HCT116 (cell line): ENCODE measurements at regions not wholly inside any gene's neighbourhood (a gene's known extent, or its start where the extent isn't known, plus 50 kb on each side); places are given as distances from the start of the nearest gene placed in this dataset.

ENCODE experiments used
- ATAC-seq: fragments of 200-7000 bp; cut with Tn5 transposase; 2 replicates; pipeline ENCODE4 v1.9.1; 2020; ENCODE audit warnings: mild to moderate bottlenecking, moderate library complexity
- BruUV-seq: library from RNA; stranded (reverse); fragments of 400-500 nt; replicated peaks from 2 replicates; lab custom pipeline; 2021; lab: Mats Ljungman, UMichigan
- CTCF ChIA-PET: fragments of 300-600 bp; sonication (Branson Sonifier 250); formaldehyde crosslinking; loops from one replicate; lab custom pipeline; 2021; ENCODE audit warnings: antibody characterized with exemption; lab: Charles Lee
- POLR2A ChIA-PET: fragments of 300-600, 350-600 bp; sonication (Branson Sonifier 250); formaldehyde crosslinking; loops from one replicate; lab custom pipeline; 2021; ENCODE audit warnings: antibody characterized with exemption; lab: Charles Lee
- RAD21 ChIA-PET, 2 experiments: fragments of 300-600 bp; sonication (Branson Sonifier 250); formaldehyde crosslinking; loops; one replicate each; lab custom pipeline; 2023; ENCODE audit warnings: low total read pairs in 2 of 2; ENCODE audit not compliant: uncharacterized antibody in 2 of 2, unreplicated experiment in 2 of 2, low non-redundant PET in 1 of 2; lab: Charles Lee
- DNase-seq: peaks from one replicate; pipeline ENCODE4 v3.0.0-alpha.2; 2010; ENCODE audit warnings: low read depth, low spot score
- H2AFZ ChIP-seq: fragments of 200-600 bp; shearing (Covaris generic), sonication (generic); 2 replicates; pipeline ENCODE4 v1.6.1; 2017; ENCODE audit warnings: low read depth, mixed run types, mixed read lengths, antibody characterized with exemption, low read length; ENCODE audit not compliant: poor library complexity, severe bottlenecking
- H3K27ac ChIP-seq: 2 replicates; pipeline ENCODE4 v1.5.1; 2012; ENCODE audit warnings: low read depth, low read length
- H3K27me3 ChIP-seq: fragments of 200-600 bp; sonication (generic); 2 replicates; pipeline ENCODE4 v1.6.1; 2016; ENCODE audit warnings: mixed run types, low read length, mixed read lengths; ENCODE audit not compliant: insufficient read depth
- H3K36me3 ChIP-seq, 2 experiments: fragments of 200-500 bp in 1 of 2; fragments of 200-600 bp in 1 of 2; sonication (Bioruptor generic) in 1 of 2; sonication (generic) in 1 of 2; 2 replicates each; pipeline versions ENCODE4 v1.5.1 to v1.6.1; 2014 to 2016; ENCODE audit warnings: low read length in 2 of 2, inconsistent platforms in 1 of 2, mixed read lengths in 1 of 2, mixed run types in 1 of 2; ENCODE audit not compliant: insufficient read depth in 2 of 2, control insufficient read depth in 1 of 2
- H3K4me1 ChIP-seq, 2 experiments: fragments of 200-600 bp in 1 of 2; sonication (generic) in 1 of 2; 2 replicates each; pipeline versions ENCODE4 v1.5.1 to v1.6.1; 2012 to 2017; ENCODE audit warnings: low read length in 2 of 2, inconsistent platforms in 1 of 2, mild to moderate bottlenecking in 1 of 2, mixed read lengths in 1 of 2, mixed run types in 1 of 2, moderate library complexity in 1 of 2; ENCODE audit not compliant: insufficient read depth in 2 of 2, control insufficient read depth in 1 of 2
- H3K4me2 ChIP-seq: fragments of 200-600 bp; sonication (generic); 2 replicates; pipeline ENCODE4 v1.6.1; 2017; ENCODE audit warnings: mixed run types, low read length, mixed read lengths
- H3K4me3 ChIP-seq, 2 experiments: fragments of 200-600 bp in 1 of 2; sonication (generic) in 1 of 2; replicated peaks in 1 of 2; 2 replicates each; pipeline ENCODE4 v1.5.1; 2011 to 2016; ENCODE audit warnings: low read length in 2 of 2, control low read depth in 1 of 2, low read depth in 1 of 2, mild to moderate bottlenecking in 1 of 2, mixed read lengths in 1 of 2, mixed run types in 1 of 2
- H3K79me2 ChIP-seq: fragments of 200-600 bp; sonication (generic); 2 replicates; pipeline ENCODE4 v1.6.1; 2017; ENCODE audit warnings: mild to moderate bottlenecking, mixed run types, low read length, moderate library complexity, mixed read lengths; ENCODE audit not compliant: insufficient read depth
- H3K9ac ChIP-seq: fragments of 200-600 bp; sonication (generic); 2 replicates; pipeline ENCODE4 v1.6.1; 2016; ENCODE audit warnings: low read length, mixed read lengths
- H3K9me2 ChIP-seq: fragments of 200-600 bp; sonication (generic), shearing (Covaris generic); 2 replicates; pipeline ENCODE4 v1.6.1; 2017; ENCODE audit warnings: mixed run types, mild to moderate bottlenecking, moderate library complexity; ENCODE audit not compliant: insufficient read depth
- H3K9me3 ChIP-seq, 2 experiments: fragments of 200-500 bp in 1 of 2; fragments of 200-600 bp in 1 of 2; sonication (Bioruptor generic) in 1 of 2; sonication (generic) in 1 of 2; 2 replicates each; pipeline ENCODE4 v1.6.1; 2014 to 2017; ENCODE audit warnings: low read length in 2 of 2, mixed read lengths in 2 of 2, inconsistent platforms in 1 of 2, low read depth in 1 of 2, mild to moderate bottlenecking in 1 of 2, mixed run types in 1 of 2, moderate library complexity in 1 of 2; ENCODE audit not compliant: control insufficient read depth in 1 of 2, insufficient read depth in 1 of 2
- H4K20me1 ChIP-seq: fragments of 200-600 bp; sonication (generic), shearing (Covaris generic); 2 replicates; pipeline ENCODE4 v1.6.1; 2017; ENCODE audit warnings: mixed run types, mild to moderate bottlenecking, moderate library complexity; ENCODE audit not compliant: insufficient read depth
- CBX3 ChIP-seq: IDR thresholded peaks from 2 replicates; pipeline ENCODE4 v1.6.1; 2012; ENCODE audit warnings: low read depth
- CEBPB ChIP-seq: IDR thresholded peaks from 2 replicates; pipeline ENCODE4 v1.6.1; 2012; ENCODE audit warnings: low read depth
- EZH2phosphoT487 ChIP-seq: fragments of 200-600 bp; IDR thresholded peaks from 2 replicates; pipeline ENCODE4 v1.6.1; 2018; ENCODE audit warnings: antibody characterized with exemption, borderline replicate concordance
- FOSL1 ChIP-seq: IDR thresholded peaks from 2 replicates; pipeline ENCODE4 v1.6.1; 2012; ENCODE audit warnings: low read depth
- POLR2A ChIP-seq: IDR thresholded peaks from 2 replicates; pipeline ENCODE4 v1.7.0; 2011; ENCODE audit warnings: borderline replicate concordance; ENCODE audit not compliant: insufficient read depth, insufficient read length; ENCODE audit errors: extremely low read depth
- POLR2AphosphoS5 ChIP-seq: IDR thresholded peaks from 2 replicates; pipeline ENCODE4 v1.6.1; 2011; ENCODE audit warnings: mild to moderate bottlenecking, low read depth, low read length, moderate library complexity
- RAD21 ChIP-seq: IDR thresholded peaks from 2 replicates; pipeline ENCODE4 v1.6.1; 2012; ENCODE audit warnings: low read depth, mild to moderate bottlenecking
- SP1 ChIP-seq: IDR thresholded peaks from 2 replicates; pipeline ENCODE4 v1.6.1; 2012; ENCODE audit warnings: low read depth
- SRF ChIP-seq: IDR thresholded peaks from 2 replicates; pipeline ENCODE4 v1.6.1; 2012; ENCODE audit warnings: low read depth
- TCF7L2 ChIP-seq: IDR thresholded peaks from 2 replicates; pipeline ENCODE4 v1.7.0; 2011; ENCODE audit warnings: borderline replicate concordance, inconsistent platforms; ENCODE audit not compliant: insufficient read depth, insufficient read length; ENCODE audit errors: extremely low read depth
- ZFX ChIP-seq: fragments of 450-650 bp; IDR thresholded peaks from 2 replicates; pipeline ENCODE4 v1.6.1; 2017
- intact Hi-C: fragments of 100-400 bp; cut with micrococcal nuclease; formaldehyde crosslinking; loops from 2 replicates; pipeline ENCODE4 v1.10.0; 2022
- TF ChIP-seq, protein P1 (sequence below), 3 experiments: fragments of 200-600 bp in 1 of 3; sonication (generic) in 1 of 3; IDR thresholded peaks in 2 of 3; conservative IDR thresholded peaks in 1 of 3; 2 replicates each; pipeline ENCODE4 v1.5.1; 2012 to 2017; ENCODE audit warnings: low read depth in 2 of 3, low read length in 2 of 3, antibody characterized with exemption in 1 of 3, borderline replicate concordance in 1 of 3, control low read depth in 1 of 3, mild to moderate bottlenecking in 1 of 3, mixed read lengths in 1 of 3, mixed run types in 1 of 3, moderate library complexity in 1 of 3; ENCODE audit not compliant: insufficient read depth in 1 of 3
- TF ChIP-seq, protein P2 (sequence below): IDR thresholded peaks from 2 replicates; pipeline ENCODE4 v1.6.1; 2012
- TF ChIP-seq, protein P3 (sequence below): IDR thresholded peaks from 2 replicates; pipeline ENCODE4 v1.6.1; 2012
- TF ChIP-seq, protein P4 (sequence below): IDR thresholded peaks from 2 replicates; pipeline ENCODE4 v1.6.1; 2011; ENCODE audit warnings: mild to moderate bottlenecking, low read length, moderate library complexity; ENCODE audit not compliant: insufficient replicate concordance; ENCODE audit errors: extremely low read depth

DNA sequence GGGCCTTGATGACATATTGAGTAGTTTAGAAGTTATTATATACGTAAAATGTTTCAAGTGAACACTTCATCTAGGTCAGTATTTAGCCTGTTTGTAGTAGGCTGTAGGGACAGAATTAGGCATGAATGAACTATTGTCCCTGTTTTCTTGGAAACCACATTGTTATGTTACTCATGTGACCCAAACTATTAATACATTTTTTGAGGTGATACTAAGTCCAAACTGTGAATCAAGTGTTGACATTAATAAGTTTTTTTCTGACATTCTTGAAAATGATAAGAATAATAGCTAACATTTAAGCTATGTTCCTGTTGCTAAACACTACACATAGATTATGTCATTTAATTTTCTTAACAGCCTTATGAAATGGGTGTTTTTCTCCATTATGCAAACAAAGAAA is 1642.7 kb upstream of the WWC1 start:
- H3K9me2 ChIP-seq: no peaks in the 10 kb centered on the region
- ATAC-seq (no peak), DNase-seq (no peak)
- H3K9ac ChIP-seq: no peak overlapping the region
- no peaks in the 10 kb centered on the region for H3K36me3 ChIP-seq
- RAD21 ChIA-PET: no interaction called here
- H3K4me1 ChIP-seq: no peaks in the 10 kb centered on the region
- no peaks in the 10 kb centered on the region for H3K79me2 ChIP-seq
- no TSS peak for BruUV-seq
- no peaks in the 10 kb centered on the region for H3K27me3 ChIP-seq
- POLR2A ChIA-PET: no interaction called here
- intact Hi-C loops: no loop called here
- TF ChIP-seq CBX3 (no peak), ZFX (no peak), EZH2phosphoT487 (no peak), RAD21 (no peak), CEBPB (no peak), SRF (no peak), TCF7L2 (no peak), POLR2AphosphoS5 (no peak), POLR2A (no peak), SP1 (no peak), FOSL1 (no peak)
- TF ChIP-seq, protein P1, sequence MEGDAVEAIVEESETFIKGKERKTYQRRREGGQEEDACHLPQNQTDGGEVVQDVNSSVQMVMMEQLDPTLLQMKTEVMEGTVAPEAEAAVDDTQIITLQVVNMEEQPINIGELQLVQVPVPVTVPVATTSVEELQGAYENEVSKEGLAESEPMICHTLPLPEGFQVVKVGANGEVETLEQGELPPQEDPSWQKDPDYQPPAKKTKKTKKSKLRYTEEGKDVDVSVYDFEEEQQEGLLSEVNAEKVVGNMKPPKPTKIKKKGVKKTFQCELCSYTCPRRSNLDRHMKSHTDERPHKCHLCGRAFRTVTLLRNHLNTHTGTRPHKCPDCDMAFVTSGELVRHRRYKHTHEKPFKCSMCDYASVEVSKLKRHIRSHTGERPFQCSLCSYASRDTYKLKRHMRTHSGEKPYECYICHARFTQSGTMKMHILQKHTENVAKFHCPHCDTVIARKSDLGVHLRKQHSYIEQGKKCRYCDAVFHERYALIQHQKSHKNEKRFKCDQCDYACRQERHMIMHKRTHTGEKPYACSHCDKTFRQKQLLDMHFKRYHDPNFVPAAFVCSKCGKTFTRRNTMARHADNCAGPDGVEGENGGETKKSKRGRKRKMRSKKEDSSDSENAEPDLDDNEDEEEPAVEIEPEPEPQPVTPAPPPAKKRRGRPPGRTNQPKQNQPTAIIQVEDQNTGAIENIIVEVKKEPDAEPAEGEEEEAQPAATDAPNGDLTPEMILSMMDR (IDR thresholded peaks at IDR 0.05 in 2 of 3, conservative IDR thresholded peaks at IDR 0.05 in 1 of 3; ENCODE audit: borderline replicate concordance in 1 of 3, insufficient read depth in 1 of 3, low read depth in 2 of 3, low read length in 2 of 3): no peak
- TF ChIP-seq, protein P2, sequence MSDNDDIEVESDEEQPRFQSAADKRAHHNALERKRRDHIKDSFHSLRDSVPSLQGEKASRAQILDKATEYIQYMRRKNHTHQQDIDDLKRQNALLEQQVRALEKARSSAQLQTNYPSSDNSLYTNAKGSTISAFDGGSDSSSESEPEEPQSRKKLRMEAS: no peak
- TF ChIP-seq, protein P3, sequence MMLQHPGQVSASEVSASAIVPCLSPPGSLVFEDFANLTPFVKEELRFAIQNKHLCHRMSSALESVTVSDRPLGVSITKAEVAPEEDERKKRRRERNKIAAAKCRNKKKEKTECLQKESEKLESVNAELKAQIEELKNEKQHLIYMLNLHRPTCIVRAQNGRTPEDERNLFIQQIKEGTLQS: no peak
- TF ChIP-seq, protein P4, sequence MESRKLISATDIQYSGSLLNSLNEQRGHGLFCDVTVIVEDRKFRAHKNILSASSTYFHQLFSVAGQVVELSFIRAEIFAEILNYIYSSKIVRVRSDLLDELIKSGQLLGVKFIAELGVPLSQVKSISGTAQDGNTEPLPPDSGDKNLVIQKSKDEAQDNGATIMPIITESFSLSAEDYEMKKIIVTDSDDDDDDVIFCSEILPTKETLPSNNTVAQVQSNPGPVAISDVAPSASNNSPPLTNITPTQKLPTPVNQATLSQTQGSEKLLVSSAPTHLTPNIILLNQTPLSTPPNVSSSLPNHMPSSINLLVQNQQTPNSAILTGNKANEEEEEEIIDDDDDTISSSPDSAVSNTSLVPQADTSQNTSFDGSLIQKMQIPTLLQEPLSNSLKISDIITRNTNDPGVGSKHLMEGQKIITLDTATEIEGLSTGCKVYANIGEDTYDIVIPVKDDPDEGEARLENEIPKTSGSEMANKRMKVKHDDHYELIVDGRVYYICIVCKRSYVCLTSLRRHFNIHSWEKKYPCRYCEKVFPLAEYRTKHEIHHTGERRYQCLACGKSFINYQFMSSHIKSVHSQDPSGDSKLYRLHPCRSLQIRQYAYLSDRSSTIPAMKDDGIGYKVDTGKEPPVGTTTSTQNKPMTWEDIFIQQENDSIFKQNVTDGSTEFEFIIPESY: no peak
- no peaks in the 10 kb centered on the region for H4K20me1 ChIP-seq
- H3K9me3 ChIP-seq: peaks cover 0 to 19% of the 10 kb centered on the region in 2 experiments; a peak in 2 of 4 replicates
- CTCF ChIA-PET: no interaction called here
- no peak overlapping the region for H3K4me2 ChIP-seq
- H3K4me3 ChIP-seq: no peak overlapping the region
- no peak overlapping the region for H2AFZ ChIP-seq
- no peak overlapping the region for H3K27ac ChIP-seq
